Heart left ventricle (tissue), 13 donors: ENCODE measurements at regions not wholly inside any gene's neighbourhood (a gene's known extent, or its start where the extent isn't known, plus 50 kb on each side); places are given as distances from the start of the nearest gene placed in this dataset.

Experiments used
- POLR2A ChIP-seq, 2 donors: fragments of 450-650 bp; IDR thresholded peaks; one replicate each; pipeline ENCODE4 v1.6.1; 2017; ENCODE audit warnings: antibody characterized with exemption in 2 of 2, mild to moderate bottlenecking in 2 of 2, moderate library complexity in 2 of 2
- TF ChIP-seq, protein P1 (sequence below), 12 donors: fragments of 200-600 bp; sonication (generic) in 4 of 12; IDR thresholded peaks; one replicate each; pipeline versions ENCODE4 v1.5.0 to v1.8.0; 2018 to 2022; ENCODE audit warnings: antibody characterized with exemption in 12 of 12, mild to moderate bottlenecking in 5 of 12
- donor health status: ischemic (EF 13 %, LVEDD 7.1; RV severe dilation, severe dysfunction).
- donor health status: DM: no; HTN: yes; CAD: no.
- donor health status: DM: no; HTN: no; CAD: no.
- donor health status: ischemic (EF 25% LVEDD 6.9; RV normal size, moderate dysfunction).
- donor health status: ischemic (EF 25% LVEDD 5.7; RV mildly dilated, moderate dysfunction).
- donor health status: ischemic (EF 35%, LVEDD 5.7; RV mildly dilated, moderate dysfunction).
- donor health status: nonischemic (EF 11% LVEDD 7.7; RV severe dilation, severe dysfunction).
- donor health status: DM: yes; HTN: yes; CAD: no.
- donor health status: PGD.
- donor health status: ischemic (EF 29% LVEDD 5.4; RV normal size, mild dysfunction).
- donor health status: nonischemic (EF 23%, LVEDD 6.1; RV moderate dilation, normal function).

DNA sequence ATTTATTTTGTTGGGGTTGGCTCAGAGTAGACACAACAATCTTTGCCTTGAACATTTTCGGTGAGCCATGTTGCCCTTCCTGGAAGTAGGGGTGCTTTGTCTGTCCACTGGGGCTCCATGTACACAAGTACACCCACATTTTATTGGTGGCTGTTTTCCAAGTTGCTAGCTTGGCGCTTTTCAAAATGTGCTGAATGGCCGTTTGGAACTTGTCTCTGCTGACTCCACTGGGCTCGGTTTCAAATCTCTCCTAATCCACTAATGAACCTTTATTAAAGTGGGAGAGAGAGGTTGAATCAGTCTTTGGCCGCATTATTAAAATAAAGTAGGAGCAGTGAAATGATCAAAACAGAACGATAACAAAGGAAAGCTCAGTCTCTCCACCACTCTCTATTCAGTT lies 64.6 kb upstream of the TAF11L2 start:
- TF ChIP-seq, protein P1, sequence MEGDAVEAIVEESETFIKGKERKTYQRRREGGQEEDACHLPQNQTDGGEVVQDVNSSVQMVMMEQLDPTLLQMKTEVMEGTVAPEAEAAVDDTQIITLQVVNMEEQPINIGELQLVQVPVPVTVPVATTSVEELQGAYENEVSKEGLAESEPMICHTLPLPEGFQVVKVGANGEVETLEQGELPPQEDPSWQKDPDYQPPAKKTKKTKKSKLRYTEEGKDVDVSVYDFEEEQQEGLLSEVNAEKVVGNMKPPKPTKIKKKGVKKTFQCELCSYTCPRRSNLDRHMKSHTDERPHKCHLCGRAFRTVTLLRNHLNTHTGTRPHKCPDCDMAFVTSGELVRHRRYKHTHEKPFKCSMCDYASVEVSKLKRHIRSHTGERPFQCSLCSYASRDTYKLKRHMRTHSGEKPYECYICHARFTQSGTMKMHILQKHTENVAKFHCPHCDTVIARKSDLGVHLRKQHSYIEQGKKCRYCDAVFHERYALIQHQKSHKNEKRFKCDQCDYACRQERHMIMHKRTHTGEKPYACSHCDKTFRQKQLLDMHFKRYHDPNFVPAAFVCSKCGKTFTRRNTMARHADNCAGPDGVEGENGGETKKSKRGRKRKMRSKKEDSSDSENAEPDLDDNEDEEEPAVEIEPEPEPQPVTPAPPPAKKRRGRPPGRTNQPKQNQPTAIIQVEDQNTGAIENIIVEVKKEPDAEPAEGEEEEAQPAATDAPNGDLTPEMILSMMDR (IDR thresholded peaks at IDR 0.05): no peak
- no peak for TF ChIP-seq POLR2A (IDR thresholded peaks at IDR 0.05)
